Coronary artery (tissue), 2 donors: ENCODE measurements at regions not wholly inside any gene's neighbourhood (a gene's known extent, or its start where the extent isn't known, plus 50 kb on each side); places are given as distances from the start of the nearest gene placed in this dataset.

Experiments
- DNase-seq: peaks from one replicate; pipeline ENCODE4 v3.0.0-alpha.2; 2017; ENCODE audit warnings: low spot score
- H3K27ac ChIP-seq, 2 donors: fragments of 200-600 bp; sonication (generic); one replicate each; pipeline ENCODE4 v1.5.1; 2016 to 2019
- H3K4me3 ChIP-seq: fragments of 200-600 bp; sonication (generic); 2 replicates; pipeline ENCODE4 v1.5.1; 2016; ENCODE audit warnings: mild to moderate bottlenecking, moderate library complexity
- CTCF ChIP-seq: fragments of 200-600 bp; sonication (generic); IDR thresholded peaks from one replicate; pipeline ENCODE4 v1.5.1; 2019; ENCODE audit warnings: antibody characterized with exemption

DNA sequence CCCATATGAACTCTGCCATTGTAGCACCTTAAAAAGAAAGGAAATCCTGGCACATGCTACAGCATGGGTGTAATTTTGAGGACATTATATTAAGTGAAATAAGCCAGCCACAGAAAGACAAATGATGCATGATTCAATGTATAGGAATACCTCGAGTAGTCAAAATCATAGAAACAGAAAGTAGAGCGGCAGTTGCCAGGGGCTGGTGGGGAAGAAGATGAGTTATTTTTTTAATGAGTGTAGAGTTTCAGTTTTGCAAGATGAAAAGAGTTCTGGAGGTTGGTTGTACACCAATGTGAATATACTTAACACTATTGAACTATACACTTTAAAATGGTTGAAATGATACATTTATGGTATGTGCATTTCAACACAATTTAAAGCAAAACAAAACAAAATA lies 133.0 kb downstream of the ZDHHC21 start:
- no peak for TF ChIP-seq CTCF
- DNase-seq: no peak
- H3K27ac ChIP-seq: no peak overlapping the region
- no peak overlapping the region for H3K4me3 ChIP-seq

GRCh38 chr9:14554886-14555285 lies 138.3 kb downstream of the ZDHHC21 start:
- no peak for DNase-seq
- Histone ChIP-seq H3K4me3 (no peak overlapping the region), H3K27ac (no peak overlapping the region)
- no peak for TF ChIP-seq CTCF

GRCh38 chr9:14547245-14548060 lies 145.8 kb downstream of the ZDHHC21 start:
- no peak for DNase-seq

DNA sequence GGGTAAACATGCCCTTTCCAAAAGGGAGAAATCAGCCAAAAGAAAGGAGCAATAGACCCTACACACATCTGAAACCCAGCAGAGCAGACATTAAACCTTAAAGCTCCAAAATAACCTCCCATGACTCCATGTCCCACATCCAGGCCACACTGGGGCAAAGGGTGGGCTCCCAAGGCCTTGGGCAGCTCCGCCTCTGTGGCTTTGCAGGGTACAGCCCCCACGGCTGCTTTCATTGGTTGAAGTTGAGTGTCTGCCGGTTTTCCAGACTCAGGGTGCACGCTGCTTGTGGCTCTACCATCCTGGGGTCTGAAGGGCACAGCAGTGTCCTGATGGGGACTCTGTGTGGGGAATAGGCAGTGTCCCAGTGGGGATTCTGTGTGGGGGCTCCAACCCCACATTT lies 146.5 kb downstream of the ZDHHC21 start:
- no peak overlapping the region for H3K27ac ChIP-seq
- H3K4me3 ChIP-seq: no peak overlapping the region
- no peak for TF ChIP-seq CTCF
- no peak for DNase-seq

More at GRCh38 chr9:14547245-14548060, 145.8 kb downstream of the ZDHHC21 start:
- no peak for TF ChIP-seq CTCF
- Histone ChIP-seq H3K27ac (no peak overlapping the region), H3K4me3 (no peak overlapping the region)

DNA sequence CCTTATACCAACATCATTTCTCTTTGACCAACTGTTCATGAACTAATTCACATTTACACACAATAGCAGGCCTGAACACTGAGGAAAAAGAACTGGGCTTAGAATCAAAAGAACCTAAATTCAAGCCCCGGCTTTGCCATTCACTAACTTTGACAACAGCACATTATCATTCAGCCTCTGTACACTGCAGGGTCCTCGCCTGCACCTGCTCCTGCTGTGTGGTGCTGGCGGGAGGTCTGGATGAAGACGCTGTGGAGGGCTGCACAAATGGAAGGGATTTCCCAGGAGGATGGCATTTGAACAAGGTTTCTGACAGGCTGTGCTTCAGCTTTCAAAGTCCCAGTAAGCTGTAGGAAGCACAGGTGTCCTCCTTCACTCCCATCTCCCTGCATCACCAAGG lies 151.2 kb downstream of the ZDHHC21 start:
- Histone ChIP-seq H3K4me3 (no peak overlapping the region), H3K27ac (no peak overlapping the region)
- DNase-seq: no peak
- TF ChIP-seq CTCF: no peak

GRCh38 chr9:14538526-14538925 lies 154.7 kb downstream of the ZDHHC21 start:
- Histone ChIP-seq H3K4me3 (no peak overlapping the region), H3K27ac (no peak overlapping the region)
- no peak for DNase-seq
- no peak for TF ChIP-seq CTCF
